ENCODE measurements at regions not wholly inside any gene's neighbourhood (a gene's known extent, or its start where the extent isn't known, plus 50 kb on each side); places are given as distances from the start of the nearest gene placed in this dataset.
"Not testable (repeated sequence)": the region's sequence is repeated elsewhere in the genome, so short reads cannot be mapped to it uniquely, and the experiment has no call there.

GRCh38 chr16:65570261-65570660 lies 448.4 kb upstream of the CDH11 start:
- DNase-seq (ENCODE audit: low spot score) (no peak), ATAC-seq (ENCODE audit: low read depth) (no peak)
- no peaks in the 10 kb centered on the region for H3K36me3 ChIP-seq (ENCODE audit: low read depth)
- H3K27ac ChIP-seq (ENCODE audit: poor library complexity, severe bottlenecking) = peak overlapping the region; percentile 5
- no peak overlapping the region for H3K4me3 ChIP-seq (ENCODE audit: severe bottlenecking)
- no peak for TF ChIP-seq CTCF (IDR thresholded peaks at IDR 0.05; ENCODE audit: poor library complexity, severe bottlenecking)
- no peaks in the 10 kb centered on the region for H3K9me3 ChIP-seq (ENCODE audit: severe bottlenecking)
- H3K27me3 ChIP-seq (ENCODE audit: insufficient read depth, poor library complexity, severe bottlenecking) = no peaks in the 10 kb centered on the region
- peaks cover 16% of the 10 kb centered on the region for H3K4me1 ChIP-seq (ENCODE audit: insufficient read depth, poor library complexity, severe bottlenecking)

DNA sequence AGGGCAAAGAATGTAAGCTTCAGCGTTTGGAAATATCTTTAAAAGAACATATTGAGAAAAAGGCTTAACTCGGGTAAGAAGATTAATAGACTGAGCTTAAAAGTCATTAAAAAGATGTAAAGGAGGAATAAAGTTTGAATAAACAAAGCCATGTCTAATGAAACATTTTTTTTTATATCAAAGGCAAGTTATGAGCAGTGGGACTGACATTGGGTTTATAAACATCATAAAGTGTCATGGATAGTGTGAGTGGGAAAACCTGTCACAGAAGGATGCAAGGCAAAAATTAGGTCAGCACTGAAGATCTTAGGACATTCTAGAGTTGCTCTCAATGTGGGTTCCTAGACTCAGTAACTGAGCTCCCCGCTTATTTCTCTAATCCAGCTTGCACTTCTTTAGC lies 438.0 kb upstream of the CDH11 start:
- Histone ChIP-seq H3K4me3 (ENCODE audit: severe bottlenecking) (no peak overlapping the region), H3K4me1 (ENCODE audit: insufficient read depth, poor library complexity, severe bottlenecking) (no peaks in the 10 kb centered on the region), H3K27ac (ENCODE audit: poor library complexity, severe bottlenecking) (no peak overlapping the region), H3K27me3 (ENCODE audit: insufficient read depth, poor library complexity, severe bottlenecking) (no peaks in the 10 kb centered on the region), H3K36me3 (ENCODE audit: low read depth) (no peaks in the 10 kb centered on the region), H3K9me3 (ENCODE audit: severe bottlenecking) (no peaks in the 10 kb centered on the region)
- ATAC-seq (ENCODE audit: low read depth) (no peak), DNase-seq (ENCODE audit: low spot score) (no peak)
- TF ChIP-seq CTCF (IDR thresholded peaks at IDR 0.05; ENCODE audit: poor library complexity, severe bottlenecking) = no peak

DNA sequence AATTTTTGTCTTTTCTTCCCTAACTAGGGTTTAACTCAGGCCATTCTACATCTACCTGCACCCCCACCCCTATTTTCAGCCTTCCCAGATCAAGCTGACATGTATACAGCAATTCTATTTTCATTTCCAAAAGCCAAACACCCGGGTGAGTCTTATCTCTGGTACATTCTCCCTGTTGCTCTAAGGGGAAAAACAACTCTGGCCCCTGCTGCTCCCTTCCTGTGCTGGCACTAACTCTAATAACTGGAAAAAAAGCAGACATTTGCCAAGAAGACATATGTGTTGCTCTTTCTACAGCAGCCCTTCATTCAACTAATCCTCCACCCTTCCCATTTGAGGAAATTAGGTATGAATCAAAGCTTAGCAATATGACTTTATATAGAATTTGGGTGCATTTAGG lies 427.8 kb upstream of the CDH11 start:
- not testable (repeated sequence) for H3K4me3 ChIP-seq (ENCODE audit: severe bottlenecking); H3K36me3 ChIP-seq (ENCODE audit: low read depth); ATAC-seq (ENCODE audit: low read depth); DNase-seq (ENCODE audit: low spot score); H3K27ac ChIP-seq (ENCODE audit: poor library complexity, severe bottlenecking); H3K27me3 ChIP-seq (ENCODE audit: insufficient read depth, poor library complexity, severe bottlenecking); H3K9me3 ChIP-seq (ENCODE audit: severe bottlenecking)
- peaks cover 15% of the 10 kb centered on the region for H3K4me1 ChIP-seq (ENCODE audit: insufficient read depth, poor library complexity, severe bottlenecking)

DNA sequence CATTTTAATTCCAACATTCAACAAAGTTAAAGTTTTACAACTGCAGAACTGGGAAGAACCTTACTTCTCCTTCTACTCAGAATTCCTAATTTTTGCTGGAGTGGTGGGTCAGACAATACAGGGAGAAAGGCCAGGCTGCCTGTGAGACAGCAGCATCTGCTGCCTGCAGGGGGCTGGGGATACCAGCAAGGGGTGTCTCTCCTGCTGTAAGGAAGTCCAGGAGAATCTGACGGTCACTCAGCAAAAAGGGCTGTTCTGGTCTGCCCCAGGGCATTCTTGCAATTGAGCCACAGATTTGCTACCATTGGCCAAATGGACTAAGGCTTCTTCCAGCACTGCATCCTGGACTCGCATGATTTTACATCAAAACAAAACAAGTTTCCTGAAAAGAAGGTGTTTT lies 426.6 kb upstream of the CDH11 start:
- H3K4me1 ChIP-seq (ENCODE audit: insufficient read depth, poor library complexity, severe bottlenecking) = peaks cover 15% of the 10 kb centered on the region
- no peaks in the 10 kb centered on the region for H3K36me3 ChIP-seq (ENCODE audit: low read depth)
- ATAC-seq (ENCODE audit: low read depth) (no peak), DNase-seq (ENCODE audit: low spot score) (no peak)
- H3K27ac ChIP-seq (ENCODE audit: poor library complexity, severe bottlenecking) = peak overlapping the region; percentile 78
- TF ChIP-seq CTCF (IDR thresholded peaks at IDR 0.05; ENCODE audit: poor library complexity, severe bottlenecking) = no peak
- H3K9me3 ChIP-seq (ENCODE audit: severe bottlenecking) = no peaks in the 10 kb centered on the region
- no peaks in the 10 kb centered on the region for H3K27me3 ChIP-seq (ENCODE audit: insufficient read depth, poor library complexity, severe bottlenecking)
- H3K4me3 ChIP-seq (ENCODE audit: severe bottlenecking) = no peak overlapping the region

- no peaks in the 10 kb centered on the region for H3K27me3 ChIP-seq (ENCODE audit: insufficient read depth, poor library complexity, severe bottlenecking)
- H3K36me3 ChIP-seq (ENCODE audit: low read depth) = no peaks in the 10 kb centered on the region
- TF ChIP-seq CTCF (IDR thresholded peaks at IDR 0.05; ENCODE audit: poor library complexity, severe bottlenecking) = no peak
- H3K4me1 ChIP-seq (ENCODE audit: insufficient read depth, poor library complexity, severe bottlenecking) = peaks cover 15% of the 10 kb centered on the region
- H3K27ac ChIP-seq (ENCODE audit: poor library complexity, severe bottlenecking) = peak overlapping the region; percentile 78
- DNase-seq (ENCODE audit: low spot score) (no peak), ATAC-seq (ENCODE audit: low read depth) (peak; percentile 92)
- no peaks in the 10 kb centered on the region for H3K9me3 ChIP-seq (ENCODE audit: severe bottlenecking)
- H3K4me3 ChIP-seq (ENCODE audit: severe bottlenecking) = no peak overlapping the region
Measured at GRCh38 chr16:65547772-65548446, 426.0 kb upstream of the CDH11 start.
